ENCODE measurements at regions not wholly inside any gene's neighbourhood (a gene's known extent, or its start where the extent isn't known, plus 50 kb on each side); places are given as distances from the start of the nearest gene placed in this dataset.

DNA sequence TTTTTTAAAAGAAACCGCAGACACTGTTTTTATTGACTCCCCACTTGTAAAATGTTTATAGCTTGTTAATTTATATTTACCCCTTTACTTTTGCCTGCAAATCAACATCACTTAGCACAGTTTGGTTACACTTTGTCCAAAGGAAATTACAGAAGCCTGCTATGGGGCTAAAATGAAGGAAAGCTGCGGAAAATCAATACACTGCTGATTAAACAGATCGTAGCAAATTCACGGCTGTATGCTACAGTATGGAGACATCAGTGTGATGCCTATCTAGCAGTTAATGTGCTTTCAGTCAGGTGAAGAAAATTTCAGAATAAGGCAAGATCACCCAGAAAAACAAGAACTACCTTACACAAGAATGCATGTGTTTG lies 110.0 kb downstream of the FOXG1 start:
- H3K9me1 ChIP-seq (ENCODE audit: control insufficient read depth, insufficient read depth, low read length), result no peaks in the 10 kb centered on the region
- intact Hi-C loops (cut with micrococcal nuclease), result no loop called here
- H3K79me2 ChIP-seq (ENCODE audit: control insufficient read depth, insufficient read depth, low read length), result no peaks in the 10 kb centered on the region
- 89% methylated on average over 4 of the region's 4 CpGs for WGBS (ENCODE audit: insufficient coverage, low coverage, missing lambda C conversion rate)
- H3K27me3 ChIP-seq (ENCODE audit: control insufficient read depth in 2 of 2, insufficient read depth in 2 of 2, low read length in 2 of 2), result no peaks in the 10 kb centered on the region
- FAIRE-seq (no peak), DNase-seq (ENCODE audit: extremely low read depth in 1 of 4, low spot score in 3 of 4) (no peak), ATAC-seq (no peak)
- no peak overlapping the region for H2AFZ ChIP-seq (ENCODE audit: low read depth, low read length)
- ChIA-PET POLR2A (no interaction called here), CTCF (ENCODE audit: low intra/inter-chr PET ratio) (no interaction called here)
- no peak overlapping the region for H3K4me3 ChIP-seq
- H4K20me1 ChIP-seq (replicated peaks; ENCODE audit: control insufficient read depth, insufficient read depth, low read length), result no peaks in the 10 kb centered on the region
- no peaks in the 10 kb centered on the region for H3K9me3 ChIP-seq (replicated peaks; ENCODE audit: control insufficient read depth, insufficient read depth, low read depth, low read length)
- no peak overlapping the region for H3K4me2 ChIP-seq (ENCODE audit: insufficient read depth, low read length)
- no TSS peak for BruUV-seq (replicated peaks)
- no peak overlapping the region for H3K9ac ChIP-seq (ENCODE audit: insufficient read depth in 1 of 2, low read depth in 2 of 2, low read length in 2 of 2)
- no peak overlapping the region for H3K27ac ChIP-seq (ENCODE audit: extremely low read depth, low read depth, low read length)
- in situ Hi-C loops (cut with MboI), result no loop called here
- H3K36me3 ChIP-seq (ENCODE audit: control insufficient read depth, insufficient read depth, low read length), result no peaks in the 10 kb centered on the region
- H3K4me1 ChIP-seq (replicated peaks in 1 of 2; ENCODE audit: control insufficient read depth in 2 of 2, insufficient read depth in 2 of 2, low read length in 2 of 2), result no peaks in the 10 kb centered on the region; a peak in 1 of 5 replicates
- no peak for TF ChIP-seq RBBP5 (IDR thresholded peaks at IDR 0.05; ENCODE audit: borderline replicate concordance, insufficient read depth, low read length, poor library complexity, severe bottlenecking)
- no peak for TF ChIP-seq MCM5 (IDR thresholded peaks at IDR 0.05; ENCODE audit: low read depth)
- TF ChIP-seq, protein P1, sequence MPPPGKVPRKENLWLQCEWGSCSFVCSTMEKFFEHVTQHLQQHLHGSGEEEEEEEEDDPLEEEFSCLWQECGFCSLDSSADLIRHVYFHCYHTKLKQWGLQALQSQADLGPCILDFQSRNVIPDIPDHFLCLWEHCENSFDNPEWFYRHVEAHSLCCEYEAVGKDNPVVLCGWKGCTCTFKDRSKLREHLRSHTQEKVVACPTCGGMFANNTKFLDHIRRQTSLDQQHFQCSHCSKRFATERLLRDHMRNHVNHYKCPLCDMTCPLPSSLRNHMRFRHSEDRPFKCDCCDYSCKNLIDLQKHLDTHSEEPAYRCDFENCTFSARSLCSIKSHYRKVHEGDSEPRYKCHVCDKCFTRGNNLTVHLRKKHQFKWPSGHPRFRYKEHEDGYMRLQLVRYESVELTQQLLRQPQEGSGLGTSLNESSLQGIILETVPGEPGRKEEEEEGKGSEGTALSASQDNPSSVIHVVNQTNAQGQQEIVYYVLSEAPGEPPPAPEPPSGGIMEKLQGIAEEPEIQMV (tag; conservative IDR thresholded peaks at IDR 0.05; ENCODE audit: low read depth), result no peak
- TF ChIP-seq NFE2 (IDR thresholded peaks at IDR 0.05; ENCODE audit: low read depth), result no peak
- TF ChIP-seq, protein P2, sequence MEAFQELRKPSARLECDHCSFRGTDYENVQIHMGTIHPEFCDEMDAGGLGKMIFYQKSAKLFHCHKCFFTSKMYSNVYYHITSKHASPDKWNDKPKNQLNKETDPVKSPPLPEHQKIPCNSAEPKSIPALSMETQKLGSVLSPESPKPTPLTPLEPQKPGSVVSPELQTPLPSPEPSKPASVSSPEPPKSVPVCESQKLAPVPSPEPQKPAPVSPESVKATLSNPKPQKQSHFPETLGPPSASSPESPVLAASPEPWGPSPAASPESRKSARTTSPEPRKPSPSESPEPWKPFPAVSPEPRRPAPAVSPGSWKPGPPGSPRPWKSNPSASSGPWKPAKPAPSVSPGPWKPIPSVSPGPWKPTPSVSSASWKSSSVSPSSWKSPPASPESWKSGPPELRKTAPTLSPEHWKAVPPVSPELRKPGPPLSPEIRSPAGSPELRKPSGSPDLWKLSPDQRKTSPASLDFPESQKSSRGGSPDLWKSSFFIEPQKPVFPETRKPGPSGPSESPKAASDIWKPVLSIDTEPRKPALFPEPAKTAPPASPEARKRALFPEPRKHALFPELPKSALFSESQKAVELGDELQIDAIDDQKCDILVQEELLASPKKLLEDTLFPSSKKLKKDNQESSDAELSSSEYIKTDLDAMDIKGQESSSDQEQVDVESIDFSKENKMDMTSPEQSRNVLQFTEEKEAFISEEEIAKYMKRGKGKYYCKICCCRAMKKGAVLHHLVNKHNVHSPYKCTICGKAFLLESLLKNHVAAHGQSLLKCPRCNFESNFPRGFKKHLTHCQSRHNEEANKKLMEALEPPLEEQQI (IDR thresholded peaks at IDR 0.05), result no peak
- TF ChIP-seq TOE1 (IDR thresholded peaks at IDR 0.05; ENCODE audit: borderline replicate concordance), result no peak
- no peak for TF ChIP-seq TOE1 (CRISPR knock-in tag; IDR thresholded peaks at IDR 0.05; ENCODE audit: borderline replicate concordance, low read depth)
- TF ChIP-seq MEIS2 (IDR thresholded peaks at IDR 0.05; ENCODE audit: partially characterized antibody), result no peak
- TF ChIP-seq, protein P3, sequence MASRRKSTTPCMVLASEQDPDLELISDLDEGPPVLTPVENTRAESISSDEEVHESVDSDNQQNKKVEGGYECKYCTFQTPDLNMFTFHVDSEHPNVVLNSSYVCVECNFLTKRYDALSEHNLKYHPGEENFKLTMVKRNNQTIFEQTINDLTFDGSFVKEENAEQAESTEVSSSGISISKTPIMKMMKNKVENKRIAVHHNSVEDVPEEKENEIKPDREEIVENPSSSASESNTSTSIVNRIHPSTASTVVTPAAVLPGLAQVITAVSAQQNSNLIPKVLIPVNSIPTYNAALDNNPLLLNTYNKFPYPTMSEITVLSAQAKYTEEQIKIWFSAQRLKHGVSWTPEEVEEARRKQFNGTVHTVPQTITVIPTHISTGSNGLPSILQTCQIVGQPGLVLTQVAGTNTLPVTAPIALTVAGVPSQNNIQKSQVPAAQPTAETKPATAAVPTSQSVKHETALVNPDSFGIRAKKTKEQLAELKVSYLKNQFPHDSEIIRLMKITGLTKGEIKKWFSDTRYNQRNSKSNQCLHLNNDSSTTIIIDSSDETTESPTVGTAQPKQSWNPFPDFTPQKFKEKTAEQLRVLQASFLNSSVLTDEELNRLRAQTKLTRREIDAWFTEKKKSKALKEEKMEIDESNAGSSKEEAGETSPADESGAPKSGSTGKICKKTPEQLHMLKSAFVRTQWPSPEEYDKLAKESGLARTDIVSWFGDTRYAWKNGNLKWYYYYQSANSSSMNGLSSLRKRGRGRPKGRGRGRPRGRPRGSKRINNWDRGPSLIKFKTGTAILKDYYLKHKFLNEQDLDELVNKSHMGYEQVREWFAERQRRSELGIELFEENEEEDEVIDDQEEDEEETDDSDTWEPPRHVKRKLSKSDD (conservative IDR thresholded peaks at IDR 0.05; ENCODE audit: low read length), result no peak
- TF ChIP-seq ZNF551 (CRISPR knock-in tag; IDR thresholded peaks at IDR 0.05), result no peak
- no peak for TF ChIP-seq OTX1 (CRISPR knock-in tag; IDR thresholded peaks at IDR 0.05)
